LNCAP (cell line): ENCODE measurements at regions not wholly inside any gene's neighbourhood (a gene's known extent, or its start where the extent isn't known, plus 50 kb on each side); places are given as distances from the start of the nearest gene placed in this dataset.

Source experiments
- TF ChIP-seq, protein P1 (sequence below): fragments of 450-650 bp; IDR thresholded peaks from 2 replicates; pipeline ENCODE4 v1.5.1; 2017; ENCODE audit warnings: mild to moderate bottlenecking

DNA sequence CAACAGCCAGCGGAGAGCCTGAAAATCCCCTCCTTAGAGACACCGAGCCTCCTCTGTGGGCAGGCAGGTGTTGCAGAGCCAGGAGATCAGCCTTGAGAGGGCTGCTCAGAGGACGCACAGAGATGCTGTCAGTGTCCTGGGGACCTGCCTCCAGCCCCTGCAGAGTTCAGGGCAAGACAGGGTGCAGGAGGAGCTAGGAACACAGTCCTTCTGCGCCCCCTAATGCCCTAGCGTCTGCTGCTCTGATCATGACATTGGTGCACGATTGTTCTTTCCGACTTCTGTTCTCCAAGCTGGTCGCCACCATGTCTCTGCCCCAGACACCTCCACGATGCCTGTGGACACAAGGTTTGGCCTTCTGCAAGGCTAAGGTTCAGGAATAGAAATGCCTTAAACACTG is 613.7 kb upstream of the MKI67 start:
- TF ChIP-seq, protein P1, sequence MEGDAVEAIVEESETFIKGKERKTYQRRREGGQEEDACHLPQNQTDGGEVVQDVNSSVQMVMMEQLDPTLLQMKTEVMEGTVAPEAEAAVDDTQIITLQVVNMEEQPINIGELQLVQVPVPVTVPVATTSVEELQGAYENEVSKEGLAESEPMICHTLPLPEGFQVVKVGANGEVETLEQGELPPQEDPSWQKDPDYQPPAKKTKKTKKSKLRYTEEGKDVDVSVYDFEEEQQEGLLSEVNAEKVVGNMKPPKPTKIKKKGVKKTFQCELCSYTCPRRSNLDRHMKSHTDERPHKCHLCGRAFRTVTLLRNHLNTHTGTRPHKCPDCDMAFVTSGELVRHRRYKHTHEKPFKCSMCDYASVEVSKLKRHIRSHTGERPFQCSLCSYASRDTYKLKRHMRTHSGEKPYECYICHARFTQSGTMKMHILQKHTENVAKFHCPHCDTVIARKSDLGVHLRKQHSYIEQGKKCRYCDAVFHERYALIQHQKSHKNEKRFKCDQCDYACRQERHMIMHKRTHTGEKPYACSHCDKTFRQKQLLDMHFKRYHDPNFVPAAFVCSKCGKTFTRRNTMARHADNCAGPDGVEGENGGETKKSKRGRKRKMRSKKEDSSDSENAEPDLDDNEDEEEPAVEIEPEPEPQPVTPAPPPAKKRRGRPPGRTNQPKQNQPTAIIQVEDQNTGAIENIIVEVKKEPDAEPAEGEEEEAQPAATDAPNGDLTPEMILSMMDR, result no peak; the same call in 1 of the 2 replicates

DNA sequence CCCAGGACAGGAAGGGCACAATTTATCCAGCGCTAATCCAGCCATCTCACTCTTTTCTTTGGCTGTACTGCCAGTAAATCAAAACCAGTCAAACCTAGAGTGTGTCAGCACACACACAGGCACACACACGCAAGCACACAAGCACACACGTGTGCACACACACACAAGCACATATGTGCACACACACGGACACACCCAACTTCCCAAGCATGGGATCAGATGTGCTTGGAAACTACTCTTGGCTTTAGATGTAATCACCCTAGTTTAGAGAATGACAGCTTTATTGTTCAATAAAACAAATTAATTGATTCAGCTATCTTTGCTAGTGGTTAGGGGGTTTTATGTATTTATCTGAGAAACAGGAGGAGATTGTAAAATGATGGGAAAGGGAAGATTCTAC is 615.0 kb upstream of the MKI67 start:
- TF ChIP-seq, protein P1, result no peak

DNA sequence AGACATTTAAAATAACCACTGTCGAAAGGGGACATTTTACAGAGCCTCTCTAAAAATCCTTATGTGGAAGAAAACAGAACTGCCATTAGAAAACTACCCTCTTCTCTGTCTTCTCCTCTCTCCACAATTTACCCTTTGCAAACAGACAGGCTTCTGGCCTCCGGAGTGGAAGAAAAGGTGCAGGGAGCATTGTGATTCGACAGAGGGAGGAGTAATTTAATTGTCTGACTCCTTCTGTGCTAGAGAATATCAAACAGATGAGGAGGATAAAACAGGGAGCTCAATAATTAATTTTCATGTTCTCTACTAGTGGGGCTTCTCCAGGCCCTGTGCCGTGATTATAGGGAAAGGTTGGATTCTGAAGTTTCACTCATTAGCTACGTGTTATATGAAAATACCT is 615.5 kb upstream of the MKI67 start:
- TF ChIP-seq, protein P1, result no peak

DNA sequence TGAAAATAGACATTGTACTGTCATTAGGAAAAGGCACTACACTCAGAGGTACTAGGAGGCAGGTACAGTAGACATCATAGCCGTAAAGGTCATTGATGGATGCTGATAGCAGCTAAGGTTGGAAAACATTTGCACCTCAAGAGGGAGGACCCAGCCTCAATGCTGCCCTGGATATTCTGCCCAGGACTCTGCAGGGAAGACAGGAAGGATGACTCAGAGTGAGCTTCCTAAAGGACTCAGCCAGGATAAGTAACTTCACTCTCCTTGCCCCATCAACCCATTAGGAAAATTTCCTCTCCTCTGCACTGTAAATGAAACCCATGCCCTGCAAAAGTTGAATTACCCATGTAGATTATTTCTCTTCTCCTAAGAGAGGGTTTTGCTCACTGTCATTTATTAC is 617.9 kb upstream of the MKI67 start:
- TF ChIP-seq, protein P1, result no peak

DNA sequence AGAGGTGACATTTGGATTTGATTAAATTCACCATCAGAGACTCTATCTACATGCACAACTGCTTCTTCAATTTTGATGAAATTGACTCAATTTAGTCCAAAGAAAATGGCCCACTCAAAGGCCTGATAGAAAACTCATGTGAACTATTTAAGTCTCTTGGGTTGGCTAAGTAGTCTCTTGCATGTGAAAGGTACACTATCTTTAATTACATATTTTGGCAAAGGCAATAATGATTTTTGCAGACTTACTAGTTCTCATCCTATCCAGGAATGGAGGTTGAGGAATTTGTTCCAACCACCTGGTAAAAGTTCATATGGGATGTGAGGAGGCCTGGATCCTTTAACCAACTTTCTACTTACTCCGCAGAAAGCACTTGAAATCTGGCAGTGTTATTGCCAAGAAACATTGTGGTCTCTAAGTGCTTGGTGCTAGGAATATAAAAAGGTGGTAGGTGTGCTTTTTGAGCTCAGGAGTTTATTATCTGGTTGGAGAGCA is 618.6 kb upstream of the MKI67 start:
- TF ChIP-seq, protein P1, result no peak

DNA sequence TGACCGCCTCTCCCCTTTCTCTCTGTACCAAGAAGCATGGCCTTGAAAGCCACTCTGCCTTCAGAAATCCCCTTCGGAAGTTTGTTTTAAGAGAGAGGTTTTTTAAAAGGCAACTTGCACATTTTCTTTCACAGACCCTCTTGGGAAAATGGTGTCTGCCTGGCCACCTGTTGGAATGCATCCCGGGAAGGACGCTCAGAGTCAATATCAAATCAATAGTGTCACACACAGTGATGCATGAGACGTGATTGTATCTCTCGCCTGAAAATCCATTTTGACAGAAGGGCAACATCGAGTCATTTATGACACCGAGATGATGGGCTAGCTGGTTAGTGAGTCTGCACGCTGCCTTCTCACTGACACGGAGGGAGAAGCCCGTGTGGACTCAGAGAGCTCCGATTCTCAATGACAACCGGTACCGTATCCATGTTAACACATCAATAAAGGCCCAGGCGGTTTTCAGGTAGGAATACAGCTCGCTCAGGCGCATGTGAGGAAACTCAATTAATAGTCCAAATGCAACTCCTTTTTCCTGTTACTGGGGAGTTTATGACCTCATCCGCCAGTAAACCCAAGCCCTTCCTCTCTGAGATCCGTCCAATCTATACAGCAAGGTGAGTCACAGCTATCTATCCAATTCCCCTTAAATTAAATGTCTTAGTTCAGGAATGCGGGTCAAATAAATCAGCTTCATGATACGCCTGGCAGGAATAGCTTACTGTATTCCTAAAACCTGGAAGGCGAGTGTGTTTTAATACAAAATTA is 621.5 kb upstream of the MKI67 start:
- TF ChIP-seq, protein P1, result no peak

DNA sequence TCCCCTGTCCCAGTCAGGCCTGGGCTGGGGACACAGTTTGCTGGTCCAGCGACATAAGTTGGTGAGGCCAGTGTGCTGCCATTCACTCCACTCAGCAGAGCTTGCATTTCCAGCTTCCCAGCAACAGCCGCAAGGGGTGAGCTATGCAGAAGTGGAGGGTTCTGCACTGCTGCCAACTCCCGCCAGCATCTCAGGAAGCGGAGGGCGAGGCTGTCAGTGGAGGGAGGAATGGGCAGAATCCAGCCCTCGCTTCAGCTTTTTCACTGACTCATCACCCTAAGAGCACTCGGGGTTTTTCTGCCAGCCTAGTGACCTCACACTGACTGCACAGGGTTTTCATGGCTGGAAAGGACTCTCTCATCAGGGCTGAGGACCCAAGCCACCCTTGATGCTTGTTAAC is 625.1 kb upstream of the MKI67 start:
- TF ChIP-seq, protein P1, result no peak
